Endothelial cell of umbilical vein (primary cell): ENCODE measurements at regions not wholly inside any gene's neighbourhood (a gene's known extent, or its start where the extent isn't known, plus 50 kb on each side); places are given as distances from the start of the nearest gene placed in this dataset.

ENCODE experiments used
- BruUV-seq: library from RNA; stranded (reverse); fragments of 400-500 nt; replicated peaks from 2 replicates; lab custom pipeline; 2021; lab: Mats Ljungman, UMichigan
- CTCF ChIA-PET: fragments of 300-600, 350-600 bp; sonication (Branson Sonifier 250); formaldehyde crosslinking; loops from one replicate; lab custom pipeline; 2021; ENCODE audit warnings: antibody characterized with exemption, inconsistent platforms; lab: Charles Lee
- POLR2A ChIA-PET: fragments of 300-600, 350-600 bp; sonication (Branson Sonifier 250); formaldehyde crosslinking; loops from one replicate; lab custom pipeline; 2021; ENCODE audit warnings: antibody characterized with exemption, inconsistent platforms; lab: Charles Lee
- DNase-seq: peaks from one replicate; pipeline ENCODE4 v3.0.0-alpha.2; 2011; ENCODE audit warnings: low read depth, low spot score
- FAIRE-seq: peaks from 2 replicates; lab custom pipeline; 2011; peaks lifted over from hg19 to GRCh38; lab: Jason Lieb, UNC
- H2AFZ ChIP-seq: 2 replicates; pipeline ENCODE4 v1.6.0; 2012; ENCODE audit warnings: low read depth, low read length, control low read depth, inconsistent platforms
- H3K27ac ChIP-seq: 2 replicates; pipeline ENCODE4 v1.5.1; 2011; ENCODE audit warnings: low read depth, mild to moderate bottlenecking, control low read depth, low read length, moderate library complexity; ENCODE audit not compliant: insufficient read depth
- H3K27me3 ChIP-seq, 2 experiments: 2 replicates each; pipeline versions ENCODE4 v1.6.0 to v1.6.1; 2011; ENCODE audit warnings: low read length in 2 of 2, mixed read lengths in 1 of 2; ENCODE audit not compliant: control insufficient read depth in 2 of 2, insufficient read depth in 2 of 2
- H3K36me3 ChIP-seq, 2 experiments: 2 replicates in 1 of 2; 3 replicates in 1 of 2; pipeline ENCODE4 v1.5.1; 2011; ENCODE audit warnings: low read length in 2 of 2, mild to moderate bottlenecking in 1 of 2, moderate library complexity in 1 of 2; ENCODE audit not compliant: control insufficient read depth in 2 of 2, insufficient read depth in 2 of 2; ENCODE audit errors: extremely low read depth in 1 of 2
- H3K4me1 ChIP-seq: 3 replicates; pipeline ENCODE4 v1.5.1; 2011; ENCODE audit warnings: mild to moderate bottlenecking, low read length; ENCODE audit not compliant: control insufficient read depth, insufficient read depth; ENCODE audit errors: extremely low read depth
- H3K4me2 ChIP-seq: 2 replicates; pipeline ENCODE4 v1.6.1; 2011; ENCODE audit warnings: low read length, control low read depth, mixed read lengths; ENCODE audit not compliant: insufficient read depth
- H3K4me3 ChIP-seq, 3 experiments: fragments of 200-600 bp in 1 of 3; sonication (generic), shearing (Covaris generic) in 1 of 3; replicated peaks in 1 of 3; 2 replicates each; pipeline ENCODE4 v1.5.1; 2011 to 2016; ENCODE audit warnings: control low read depth in 3 of 3, low read length in 3 of 3, mild to moderate bottlenecking in 2 of 3, inconsistent platforms in 1 of 3, low read depth in 1 of 3, moderate library complexity in 1 of 3; ENCODE audit not compliant: insufficient read depth in 1 of 3
- H3K79me2 ChIP-seq: 2 replicates; pipeline ENCODE4 v1.6.0; 2012; ENCODE audit warnings: low read length, inconsistent platforms; ENCODE audit not compliant: control insufficient read depth, insufficient read depth
- H3K9ac ChIP-seq: replicated peaks from 2 replicates; pipeline ENCODE3; 2011; ENCODE audit warnings: low read length, control low read depth; ENCODE audit not compliant: insufficient read depth; ENCODE audit errors: extremely low read depth
- H3K9me1 ChIP-seq: replicated peaks from 3 replicates; pipeline ENCODE4 v1.6.0; 2011; ENCODE audit warnings: mild to moderate bottlenecking, low read length; ENCODE audit not compliant: control insufficient read depth, insufficient read depth; ENCODE audit errors: extremely low read depth
- H3K9me3 ChIP-seq: replicated peaks from 2 replicates; pipeline ENCODE4 v1.5.1; 2012; ENCODE audit warnings: low read length, inconsistent platforms; ENCODE audit not compliant: control insufficient read depth, insufficient read depth
- H4K20me1 ChIP-seq: replicated peaks from 2 replicates; pipeline ENCODE3; 2011; ENCODE audit warnings: mild to moderate bottlenecking, low read length; ENCODE audit not compliant: control insufficient read depth, insufficient read depth; ENCODE audit errors: extremely low read depth
- EZH2 ChIP-seq: IDR thresholded peaks from 2 replicates; pipeline ENCODE4 v1.6.1; 2012; ENCODE audit warnings: borderline replicate concordance, low read depth, mild to moderate bottlenecking, moderate library complexity, low read length, inconsistent platforms; ENCODE audit not compliant: severe bottlenecking
- FOS ChIP-seq: IDR thresholded peaks from 2 replicates; pipeline ENCODE4 v1.6.1; 2011; ENCODE audit warnings: mild to moderate bottlenecking, low read length, moderate library complexity, borderline replicate concordance; ENCODE audit not compliant: insufficient read depth
- GATA2 ChIP-seq: IDR thresholded peaks from 2 replicates; pipeline ENCODE4 v1.7.0; 2011; ENCODE audit warnings: low read depth, mild to moderate bottlenecking, moderate library complexity, mixed read lengths, low read length; ENCODE audit not compliant: insufficient read length, insufficient read depth
- JUN ChIP-seq: IDR thresholded peaks from 2 replicates; pipeline ENCODE4 v1.6.1; 2011; ENCODE audit warnings: borderline replicate concordance, low read depth; ENCODE audit not compliant: insufficient read length, insufficient read depth
- MYC ChIP-seq: IDR thresholded peaks from one replicate; pipeline ENCODE4 v1.6.1; 2011; ENCODE audit warnings: mild to moderate bottlenecking, low read depth, low read length
- POLR2A ChIP-seq: IDR thresholded peaks from 2 replicates; pipeline ENCODE4 v1.6.1; 2012; ENCODE audit warnings: low read depth, mild to moderate bottlenecking, control low read depth, low read length
- POLR2AphosphoS5 ChIP-seq: IDR thresholded peaks from 2 replicates; pipeline ENCODE4 v1.6.1; 2012; ENCODE audit warnings: low read depth, mild to moderate bottlenecking, control low read depth, low read length, moderate library complexity; ENCODE audit not compliant: insufficient read depth
- dilution Hi-C: fragments of 300-500 bp; cut with MboI; formaldehyde crosslinking; loops from one replicate; pipeline ENCODE4 v1.15.0; 2019; ENCODE audit warnings: low sequenced_read_pairs; ENCODE audit not compliant: extremely low pct_ligation_motif_present
- intact Hi-C: fragments of 100-400 bp; cut with micrococcal nuclease; formaldehyde crosslinking; loops from one replicate; pipeline ENCODE4 v1.10.0; 2022
- TF ChIP-seq, protein P1 (sequence below), 2 donors: IDR thresholded peaks; 1 replicate in 1 of 2; 2 replicates in 1 of 2; pipeline ENCODE4 v1.5.1; 2011; ENCODE audit warnings: low read length in 2 of 2, mild to moderate bottlenecking in 2 of 2, moderate library complexity in 2 of 2, control low read depth in 1 of 2, inconsistent platforms in 1 of 2, low read depth in 1 of 2; ENCODE audit not compliant: insufficient read depth in 1 of 2; ENCODE audit errors: extremely low read depth in 1 of 2
- TF ChIP-seq, protein P2 (sequence below): IDR thresholded peaks from 2 replicates; pipeline ENCODE4 v1.6.1; 2011; ENCODE audit not compliant: insufficient read depth, insufficient read length

DNA sequence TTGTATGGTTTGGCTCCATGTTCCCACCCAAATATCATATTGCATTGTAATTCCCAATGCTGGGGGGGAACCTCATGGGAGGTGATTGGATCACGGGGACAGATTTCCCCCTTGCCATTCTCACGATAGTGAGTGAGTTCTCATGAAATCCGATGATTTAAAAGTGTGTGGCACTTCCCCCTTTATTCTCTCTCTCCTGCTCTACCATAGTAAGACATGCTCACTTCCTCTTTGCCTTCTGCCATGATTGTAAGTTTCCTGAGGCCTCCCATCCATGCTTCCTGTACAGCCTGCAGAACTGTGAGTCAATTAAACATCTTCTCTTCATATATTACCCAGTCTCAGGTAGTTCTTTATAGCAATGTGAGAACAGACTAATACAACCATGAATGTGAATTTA lies 211.6 kb upstream of the NR5A2 start:
- H3K4me1 ChIP-seq: no peaks in the 10 kb centered on the region
- H3K36me3 ChIP-seq: no peaks in the 10 kb centered on the region
- FAIRE-seq (no peak), DNase-seq (no peak)
- no peaks in the 10 kb centered on the region for H3K79me2 ChIP-seq
- no peak overlapping the region for H3K27ac ChIP-seq
- dilution Hi-C loops: no loop called here
- no peak overlapping the region for H3K4me2 ChIP-seq
- TF ChIP-seq MYC: no peak
- no peak for TF ChIP-seq EZH2
- no peak for TF ChIP-seq POLR2AphosphoS5
- TF ChIP-seq JUN: no peak
- TF ChIP-seq, protein P1, sequence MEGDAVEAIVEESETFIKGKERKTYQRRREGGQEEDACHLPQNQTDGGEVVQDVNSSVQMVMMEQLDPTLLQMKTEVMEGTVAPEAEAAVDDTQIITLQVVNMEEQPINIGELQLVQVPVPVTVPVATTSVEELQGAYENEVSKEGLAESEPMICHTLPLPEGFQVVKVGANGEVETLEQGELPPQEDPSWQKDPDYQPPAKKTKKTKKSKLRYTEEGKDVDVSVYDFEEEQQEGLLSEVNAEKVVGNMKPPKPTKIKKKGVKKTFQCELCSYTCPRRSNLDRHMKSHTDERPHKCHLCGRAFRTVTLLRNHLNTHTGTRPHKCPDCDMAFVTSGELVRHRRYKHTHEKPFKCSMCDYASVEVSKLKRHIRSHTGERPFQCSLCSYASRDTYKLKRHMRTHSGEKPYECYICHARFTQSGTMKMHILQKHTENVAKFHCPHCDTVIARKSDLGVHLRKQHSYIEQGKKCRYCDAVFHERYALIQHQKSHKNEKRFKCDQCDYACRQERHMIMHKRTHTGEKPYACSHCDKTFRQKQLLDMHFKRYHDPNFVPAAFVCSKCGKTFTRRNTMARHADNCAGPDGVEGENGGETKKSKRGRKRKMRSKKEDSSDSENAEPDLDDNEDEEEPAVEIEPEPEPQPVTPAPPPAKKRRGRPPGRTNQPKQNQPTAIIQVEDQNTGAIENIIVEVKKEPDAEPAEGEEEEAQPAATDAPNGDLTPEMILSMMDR (IDR thresholded peaks at IDR 0.05; ENCODE audit: extremely low read depth in 1 of 2, insufficient read depth in 1 of 2, low read depth in 1 of 2, low read length in 2 of 2): no peak
- TF ChIP-seq FOS: no peak
- TF ChIP-seq POLR2A: no peak
- TF ChIP-seq, protein P2, sequence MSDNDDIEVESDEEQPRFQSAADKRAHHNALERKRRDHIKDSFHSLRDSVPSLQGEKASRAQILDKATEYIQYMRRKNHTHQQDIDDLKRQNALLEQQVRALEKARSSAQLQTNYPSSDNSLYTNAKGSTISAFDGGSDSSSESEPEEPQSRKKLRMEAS: no peak
- no peak for TF ChIP-seq GATA2
- peaks cover 0 to 2% of the 10 kb centered on the region in 2 experiments for H3K27me3 ChIP-seq
- no peak overlapping the region for H2AFZ ChIP-seq
- H3K9me3 ChIP-seq: no peaks in the 10 kb centered on the region
- POLR2A ChIA-PET: no interaction called here
- no peak overlapping the region for H3K4me3 ChIP-seq
- BruUV-seq: no TSS peak
- no peak overlapping the region for H3K9ac ChIP-seq
- H3K9me1 ChIP-seq: no peaks in the 10 kb centered on the region
- intact Hi-C loops: loop anchor here (2.0 kb wide), 1 partner anchor 29 kb away; no protein-coding TSS in a partner anchor
- CTCF ChIA-PET: no interaction called here
- H4K20me1 ChIP-seq: no peaks in the 10 kb centered on the region
